Breast epithelium (tissue), 4 donors: ENCODE measurements at regions not wholly inside any gene's neighbourhood (a gene's known extent, or its start where the extent isn't known, plus 50 kb on each side); places are given as distances from the start of the nearest gene placed in this dataset.
"Not testable (repeated sequence)": the region's sequence is repeated elsewhere in the genome, so short reads cannot be mapped to it uniquely, and the experiment has no call there.

Experiments
- DNase-seq, 2 donors: peaks; one replicate each; pipeline ENCODE4 v3.0.0-alpha.2; 2019; ENCODE audit warnings: low spot score in 2 of 2
- H3K27ac ChIP-seq, 2 donors: fragments of 200-600 bp; sonication (generic) in 1 of 2; one replicate each; pipeline ENCODE4 v1.5.1; 2016 to 2019; ENCODE audit warnings: mild to moderate bottlenecking in 1 of 2
- H3K27me3 ChIP-seq, 2 donors: fragments of 200-600 bp; sonication (generic) in 1 of 2; one replicate each; pipeline versions ENCODE4 v1.5.1 to v1.6.0; 2017 to 2019; ENCODE audit warnings: control low read depth in 1 of 2, mild to moderate bottlenecking in 1 of 2
- H3K36me3 ChIP-seq: fragments of 200-600 bp; one replicate; pipeline ENCODE4 v1.5.1; 2019
- H3K4me1 ChIP-seq, 2 donors: fragments of 200-600 bp; sonication (generic); one replicate each; pipeline ENCODE4 v1.5.1; 2016 to 2019; ENCODE audit warnings: control low read depth in 1 of 2
- H3K4me3 ChIP-seq, 3 donors: fragments of 200-600 bp; sonication (generic); 1 replicate in 2 of 3; 2 replicates in 1 of 3; pipeline ENCODE4 v1.5.1; 2016 to 2019; ENCODE audit warnings: mild to moderate bottlenecking in 3 of 3, moderate library complexity in 2 of 3
- H3K9me3 ChIP-seq, 2 donors: fragments of 200-600 bp; sonication (generic) in 1 of 2; one replicate each; pipeline ENCODE4 v1.5.1; 2016 to 2019; ENCODE audit warnings: control low read depth in 1 of 2
- CTCF ChIP-seq, 3 donors: fragments of 450-650 bp; IDR thresholded peaks; one replicate each; pipeline ENCODE4 v1.5.1; 2016 to 2017; ENCODE audit warnings: antibody characterized with exemption in 3 of 3, mild to moderate bottlenecking in 3 of 3, moderate library complexity in 3 of 3
- POLR2A ChIP-seq: fragments of 450-650 bp; IDR thresholded peaks from one replicate; pipeline ENCODE4 v1.6.1; 2016; ENCODE audit warnings: antibody characterized with exemption, mild to moderate bottlenecking, moderate library complexity
- POLR2AphosphoS5 ChIP-seq, 3 donors: sonication (generic); formaldehyde crosslinking; IDR thresholded peaks; one replicate each; pipeline ENCODE4 v1.6.1; 2017; ENCODE audit warnings: antibody characterized with exemption in 3 of 3
- intact Hi-C: fragments of 100-400 bp; cut with DNase I; formaldehyde crosslinking; loops from one replicate; pipeline ENCODE4 v1.15.1; 2023; ENCODE audit warnings: low total_unique reads

GRCh38 chr16:88128556-88128955 lies 177.3 kb downstream of the BANP start:
- H3K4me3 ChIP-seq: no peak overlapping the region
- H3K9me3 ChIP-seq: no peaks in the 10 kb centered on the region
- TF ChIP-seq POLR2A (no peak), POLR2AphosphoS5 (IDR thresholded peaks at IDR 0.05) (no peak), CTCF (IDR thresholded peaks at IDR 0.05) (no peak)
- no peaks in the 10 kb centered on the region for H3K36me3 ChIP-seq
- intact Hi-C loops: no loop called here
- no peak for DNase-seq
- no peaks in the 10 kb centered on the region for H3K27me3 ChIP-seq
- no peak overlapping the region for H3K27ac ChIP-seq
- no peaks in the 10 kb centered on the region for H3K4me1 ChIP-seq

GRCh38 chr16:88129133-88129532 lies 177.9 kb downstream of the BANP start:
- DNase-seq, H3K9me3 ChIP-seq, H3K4me3 ChIP-seq, H3K27ac ChIP-seq, H3K27me3 ChIP-seq, H3K4me1 ChIP-seq, H3K36me3 ChIP-seq, intact Hi-C loops: not testable (repeated sequence)

- H3K4me1 ChIP-seq: no peaks in the 10 kb centered on the region
- no peaks in the 10 kb centered on the region for H3K36me3 ChIP-seq
- TF ChIP-seq POLR2AphosphoS5 (IDR thresholded peaks at IDR 0.05): no peak
- TF ChIP-seq CTCF (IDR thresholded peaks at IDR 0.05): no peak
- TF ChIP-seq POLR2A: no peak
- H3K9me3 ChIP-seq: no peaks in the 10 kb centered on the region
- H3K4me3 ChIP-seq: no peak overlapping the region
- no peak overlapping the region for H3K27ac ChIP-seq
- no peak for DNase-seq
- intact Hi-C loops: no loop called here
- no peaks in the 10 kb centered on the region for H3K27me3 ChIP-seq
These were observed 178.8 kb downstream of the BANP start for GRCh38 chr16:88130016-88130415.

GRCh38 chr16:88130681-88131080 lies 179.4 kb downstream of the BANP start:
- DNase-seq: no peak
- no peaks in the 10 kb centered on the region for H3K27me3 ChIP-seq
- intact Hi-C loops: no loop called here
- no peak overlapping the region for H3K27ac ChIP-seq
- H3K36me3 ChIP-seq: no peaks in the 10 kb centered on the region
- H3K9me3 ChIP-seq: no peaks in the 10 kb centered on the region
- no peak overlapping the region for H3K4me3 ChIP-seq
- H3K4me1 ChIP-seq: no peaks in the 10 kb centered on the region
- TF ChIP-seq POLR2A (no peak), POLR2AphosphoS5 (IDR thresholded peaks at IDR 0.05) (no peak), CTCF (IDR thresholded peaks at IDR 0.05) (no peak)

- no peaks in the 10 kb centered on the region for H3K9me3 ChIP-seq
- intact Hi-C loops: no loop called here
These were observed 180.0 kb downstream of the BANP start for GRCh38 chr16:88131256-88131655.

More at GRCh38 chr16:88131256-88131655, 180.0 kb downstream of the BANP start:
- H3K4me3 ChIP-seq: no peak overlapping the region
- no peak for TF ChIP-seq POLR2AphosphoS5 (IDR thresholded peaks at IDR 0.05)
- TF ChIP-seq POLR2A: no peak
- no peak for TF ChIP-seq CTCF (IDR thresholded peaks at IDR 0.05)
- H3K4me1 ChIP-seq: no peaks in the 10 kb centered on the region
- H3K36me3 ChIP-seq: no peaks in the 10 kb centered on the region
- H3K27me3 ChIP-seq: no peaks in the 10 kb centered on the region
- H3K27ac ChIP-seq: no peak overlapping the region
- no peak for DNase-seq
